Caco-2 (cell line): ENCODE measurements at regions not wholly inside any gene's neighbourhood (a gene's known extent, or its start where the extent isn't known, plus 50 kb on each side); places are given as distances from the start of the nearest gene placed in this dataset.

Experiments used
- BruUV-seq: library from RNA; stranded (reverse); fragments of 400-500 nt; replicated peaks from 2 replicates; lab custom pipeline; 2021; lab: Mats Ljungman, UMichigan
- CTCF ChIA-PET: fragments of 300-600 bp; sonication (Branson Sonifier 250); formaldehyde crosslinking; loops from one replicate; lab custom pipeline; 2022; ENCODE audit warnings: antibody characterized with exemption; lab: Charles Lee
- POLR2A ChIA-PET: fragments of 300-600 bp; sonication (Branson Sonifier 250); formaldehyde crosslinking; loops from one replicate; lab custom pipeline; 2022; ENCODE audit warnings: antibody characterized with exemption; lab: Charles Lee
- DNase-seq, 2 experiments: peaks; one replicate each; pipeline versions ENCODE4 v3.0.0 to v3.0.0-alpha.2; 2020 to 2022
- H3K27me3 ChIP-seq: replicated peaks from 2 replicates; pipeline ENCODE4 v1.6.0; 2011; ENCODE audit warnings: low read length; ENCODE audit not compliant: control insufficient read depth, insufficient read depth
- H3K36me3 ChIP-seq: 2 replicates; pipeline ENCODE4 v1.5.1; 2011; ENCODE audit warnings: low read length; ENCODE audit not compliant: control insufficient read depth, insufficient read depth
- H3K4me1 ChIP-seq: fragments of 250-450 bp; sonication (Bioruptor Pico); 2 replicates; pipeline ENCODE4 v1.5.1; 2020; ENCODE audit warnings: mild to moderate bottlenecking
- H3K4me3 ChIP-seq: 2 replicates; pipeline ENCODE4 v1.5.1; 2011; ENCODE audit warnings: low read depth, mild to moderate bottlenecking, control low read depth, low read length
- H3K9me3 ChIP-seq: fragments of 250-450 bp; sonication (Bioruptor Pico); 2 replicates; pipeline ENCODE4 v1.5.1; 2020; ENCODE audit warnings: mild to moderate bottlenecking, moderate library complexity
- H3K27ac Mint-ChIP-seq: one replicate; pipeline ENCODE4 v1.8.0; 2022; ENCODE audit warnings: mixed read lengths; ENCODE audit not compliant: unreplicated experiment
- H3K27me3 Mint-ChIP-seq: one replicate; pipeline ENCODE4 v1.8.0; 2022; ENCODE audit warnings: mixed read lengths; ENCODE audit not compliant: insufficient read depth, unreplicated experiment
- H3K36me3 Mint-ChIP-seq: one replicate; pipeline ENCODE4 v1.8.0; 2022; ENCODE audit warnings: mild to moderate bottlenecking, mixed read lengths; ENCODE audit not compliant: insufficient read depth, unreplicated experiment
- H3K4me1 Mint-ChIP-seq: one replicate; pipeline ENCODE4 v1.8.0; 2022; ENCODE audit warnings: low read depth, mixed read lengths; ENCODE audit not compliant: unreplicated experiment
- H3K4me3 Mint-ChIP-seq: one replicate; pipeline ENCODE4 v1.8.0; 2022; ENCODE audit warnings: mild to moderate bottlenecking, moderate library complexity, mixed read lengths; ENCODE audit not compliant: unreplicated experiment
- H3K9me3 Mint-ChIP-seq: one replicate; pipeline ENCODE4 v1.8.0; 2022; ENCODE audit warnings: mixed read lengths; ENCODE audit not compliant: unreplicated experiment
- CTCF ChIP-seq, 2 experiments: fragments of 200-600 bp in 1 of 2; IDR thresholded peaks; 1 replicate in 1 of 2; 2 replicates in 1 of 2; pipeline versions ENCODE4 v1.5.1 to v1.8.0; 2011 to 2022; ENCODE audit warnings: antibody characterized with exemption in 1 of 2, control low read depth in 1 of 2, inconsistent platforms in 1 of 2, low read depth in 1 of 2, low read length in 1 of 2, mild to moderate bottlenecking in 1 of 2, moderate library complexity in 1 of 2; ENCODE audit not compliant: insufficient read depth in 1 of 2, severe bottlenecking in 1 of 2, unreplicated experiment in 1 of 2
- intact Hi-C: fragments of 100-400 bp; cut with micrococcal nuclease; formaldehyde crosslinking; loops from one replicate; pipeline ENCODE4 v1.10.0; 2022; ENCODE audit not compliant: unreplicated experiment

- H3K4me3 ChIP-seq, result no peak overlapping the region
- no peak for DNase-seq
- H3K9me3 Mint-ChIP-seq, result no peaks in the 10 kb centered on the region
- no peaks in the 10 kb centered on the region for H3K9me3 ChIP-seq
- TF ChIP-seq CTCF (IDR thresholded peaks at IDR 0.05; ENCODE audit: insufficient read depth in 1 of 2, low read depth in 1 of 2, low read length in 1 of 2, severe bottlenecking in 1 of 2, unreplicated experiment in 1 of 2), result no peak
- peaks cover 4% of the 10 kb centered on the region for H3K27me3 Mint-ChIP-seq
- POLR2A ChIA-PET, result no interaction called here
- BruUV-seq, result no TSS peak
- H3K4me1 ChIP-seq, result no peaks in the 10 kb centered on the region
- H3K36me3 ChIP-seq, result no peaks in the 10 kb centered on the region
- intact Hi-C loops, result no loop called here
- H3K27me3 ChIP-seq, result no peaks in the 10 kb centered on the region
- H3K27ac Mint-ChIP-seq, result no peak overlapping the region
- CTCF ChIA-PET, result no interaction called here
- no peak overlapping the region for H3K4me3 Mint-ChIP-seq
- no peaks in the 10 kb centered on the region for H3K36me3 Mint-ChIP-seq
- peaks cover 5% of the 10 kb centered on the region for H3K4me1 Mint-ChIP-seq
Measured at GRCh38 chr6:128696691-128697689, 176.6 kb upstream of the PTPRK start.

GRCh38 chr6:128694303-128695009 lies 174.1 kb upstream of the PTPRK start:
- Mint-ChIP-seq H3K27me3 (peaks cover 5% of the 10 kb centered on the region), H3K4me1 (peaks cover 5% of the 10 kb centered on the region), H3K4me3 (no peak overlapping the region), H3K27ac (no peak overlapping the region), H3K9me3 (no peaks in the 10 kb centered on the region), H3K36me3 (no peaks in the 10 kb centered on the region)
- Histone ChIP-seq H3K4me1 (no peaks in the 10 kb centered on the region), H3K27me3 (no peaks in the 10 kb centered on the region), H3K9me3 (no peaks in the 10 kb centered on the region), H3K4me3 (no peak overlapping the region), H3K36me3 (no peaks in the 10 kb centered on the region)
- CTCF ChIA-PET, result no interaction called here
- BruUV-seq, result no TSS peak
- intact Hi-C loops, result no loop called here
- POLR2A ChIA-PET, result no interaction called here
- no peak for DNase-seq
- TF ChIP-seq CTCF (IDR thresholded peaks at IDR 0.05; ENCODE audit: insufficient read depth in 1 of 2, low read depth in 1 of 2, low read length in 1 of 2, severe bottlenecking in 1 of 2, unreplicated experiment in 1 of 2), result no peak

GRCh38 chr6:128690063-128690462 lies 169.7 kb upstream of the PTPRK start:
- intact Hi-C loops, result no loop called here
- no peak for TF ChIP-seq CTCF (IDR thresholded peaks at IDR 0.05; ENCODE audit: insufficient read depth in 1 of 2, low read depth in 1 of 2, low read length in 1 of 2, severe bottlenecking in 1 of 2, unreplicated experiment in 1 of 2)
- Mint-ChIP-seq H3K9me3 (no peaks in the 10 kb centered on the region), H3K4me3 (no peak overlapping the region), H3K27me3 (peaks cover 7% of the 10 kb centered on the region), H3K4me1 (no peaks in the 10 kb centered on the region), H3K36me3 (no peaks in the 10 kb centered on the region), H3K27ac (no peak overlapping the region)
- no peaks in the 10 kb centered on the region for H3K36me3 ChIP-seq
- no TSS peak for BruUV-seq
- H3K27me3 ChIP-seq, result no peaks in the 10 kb centered on the region
- no peaks in the 10 kb centered on the region for H3K4me1 ChIP-seq
- no peaks in the 10 kb centered on the region for H3K9me3 ChIP-seq
- POLR2A ChIA-PET, result interaction anchor here (0.7 kb wide), 1 partner anchor 97 kb away, joined by 3 read pairs; no protein-coding TSS in a partner anchor
- H3K4me3 ChIP-seq, result no peak overlapping the region
- CTCF ChIA-PET, result no interaction called here
- no peak for DNase-seq
